HK-2 (cell line): ENCODE measurements at regions not wholly inside any gene's neighbourhood (a gene's known extent, or its start where the extent isn't known, plus 50 kb on each side); places are given as distances from the start of the nearest gene placed in this dataset.
"Not testable (repeated sequence)": the region's sequence is repeated elsewhere in the genome, so short reads cannot be mapped to it uniquely, and the experiment has no call there.

Experiments used
- DNase-seq: peaks from one replicate; pipeline ENCODE4 v3.0.0-alpha.2; 2018; ENCODE audit not compliant: unreplicated experiment

- DNase-seq = not testable (repeated sequence)
Observed at GRCh38 chr6:51052716-51053115, 234.0 kb downstream of the TFAP2B start.

- DNase-seq = not testable (repeated sequence)
Observed at GRCh38 chr6:51055316-51055715, 236.6 kb downstream of the TFAP2B start.

- DNase-seq = no peak
Observed at GRCh38 chr6:51057296-51057695, 238.6 kb downstream of the TFAP2B start.

- DNase-seq = no peak
Observed at GRCh38 chr6:51060262-51060762, 241.6 kb downstream of the TFAP2B start.

GRCh38 chr6:51062166-51062722 lies 243.6 kb downstream of the TFAP2B start:
- no peak for DNase-seq

- DNase-seq = no peak
Observed at GRCh38 chr6:51077821-51078518, 259.3 kb downstream of the TFAP2B start.

GRCh38 chr6:51090343-51090742 lies 271.7 kb downstream of the TFAP2B start:
- DNase-seq = no peak

- DNase-seq = no peak
Observed at GRCh38 chr6:51093871-51094270, 275.2 kb downstream of the TFAP2B start.

GRCh38 chr6:51094271-51094670 lies 275.6 kb downstream of the TFAP2B start:
- DNase-seq = no peak

- DNase-seq = no peak
Observed at GRCh38 chr6:51098246-51098645, 279.6 kb downstream of the TFAP2B start.

- DNase-seq = no peak
Observed at GRCh38 chr6:51098791-51099190, 280.1 kb downstream of the TFAP2B start.

- DNase-seq = no peak
Observed at GRCh38 chr6:51099201-51099600, 280.5 kb downstream of the TFAP2B start.

GRCh38 chr6:51105357-51105756 lies 286.7 kb downstream of the TFAP2B start:
- DNase-seq = no peak

GRCh38 chr6:51107769-51108203 lies 289.1 kb downstream of the TFAP2B start:
- no peak for DNase-seq

GRCh38 chr6:51108563-51109234 lies 290.0 kb downstream of the TFAP2B start:
- no peak for DNase-seq

- DNase-seq = no peak
Observed at GRCh38 chr6:51112731-51113130, 294.1 kb downstream of the TFAP2B start.

GRCh38 chr6:51116723-51117122 lies 298.1 kb downstream of the TFAP2B start:
- no peak for DNase-seq

- no peak for DNase-seq
Observed at GRCh38 chr6:51118792-51119191, 300.1 kb downstream of the TFAP2B start.

- no peak for DNase-seq
Observed at GRCh38 chr6:51120016-51120415, 301.3 kb downstream of the TFAP2B start.

GRCh38 chr6:51121380-51121976 lies 302.8 kb downstream of the TFAP2B start:
- not testable (repeated sequence) for DNase-seq

- DNase-seq = no peak
Observed at GRCh38 chr6:51129043-51129442, 310.4 kb downstream of the TFAP2B start.

GRCh38 chr6:51137777-51138176 lies 319.1 kb downstream of the TFAP2B start:
- DNase-seq = no peak
